GM21737 (cell line): ENCODE measurements at regions not wholly inside any gene's neighbourhood (a gene's known extent, or its start where the extent isn't known, plus 50 kb on each side); places are given as distances from the start of the nearest gene placed in this dataset.
"Not testable (repeated sequence)": the region's sequence is repeated elsewhere in the genome, so short reads cannot be mapped to it uniquely, and the experiment has no call there.

Experiments
- ATAC-seq: cut with Tn5 transposase; IDR thresholded peaks from one replicate; pipeline ENCODE4 v1.9.1; 2021; ENCODE audit warnings: mild to moderate bottlenecking, moderate library complexity; ENCODE audit not compliant: unreplicated experiment

DNA sequence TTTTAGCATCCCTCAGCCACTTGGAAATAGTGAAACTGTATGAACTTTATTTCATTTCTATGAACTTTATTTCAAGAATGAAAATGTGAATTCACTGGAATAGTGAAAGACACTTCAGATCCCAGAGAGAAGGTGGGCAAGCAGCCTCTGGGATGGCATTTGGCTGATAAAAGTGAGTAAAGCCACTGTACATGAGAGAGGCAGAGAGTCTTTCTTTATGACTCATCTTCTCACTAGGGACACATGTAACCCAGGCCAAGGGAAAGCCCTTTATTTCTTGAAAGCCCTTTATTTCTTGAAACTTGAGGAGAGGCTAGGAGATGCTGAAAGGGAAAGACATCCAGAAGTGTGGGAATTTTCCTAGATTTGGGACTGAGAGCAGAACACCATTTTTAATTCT lies 148.9 kb upstream of the SMIM30 start:
- ATAC-seq: no peak

DNA sequence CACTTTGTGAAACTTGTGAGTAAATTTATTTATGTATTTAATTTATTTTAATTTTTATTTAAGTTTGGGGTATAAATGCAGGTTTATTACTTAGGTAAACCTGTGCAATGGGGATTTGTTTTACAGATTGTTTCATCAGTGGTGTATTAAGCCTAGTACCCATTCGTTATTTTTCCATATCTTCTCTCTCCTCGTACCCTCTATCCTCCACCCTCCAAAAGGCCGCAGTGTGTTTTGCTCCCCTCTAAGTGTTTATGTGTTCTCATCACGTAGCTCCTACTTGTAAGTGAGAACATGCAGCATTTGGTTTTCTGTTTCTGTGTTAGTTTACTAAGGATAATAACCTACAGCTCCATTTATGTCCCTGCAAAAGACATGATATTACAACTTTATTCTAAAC lies 145.4 kb upstream of the SMIM30 start:
- ATAC-seq: no peak

DNA sequence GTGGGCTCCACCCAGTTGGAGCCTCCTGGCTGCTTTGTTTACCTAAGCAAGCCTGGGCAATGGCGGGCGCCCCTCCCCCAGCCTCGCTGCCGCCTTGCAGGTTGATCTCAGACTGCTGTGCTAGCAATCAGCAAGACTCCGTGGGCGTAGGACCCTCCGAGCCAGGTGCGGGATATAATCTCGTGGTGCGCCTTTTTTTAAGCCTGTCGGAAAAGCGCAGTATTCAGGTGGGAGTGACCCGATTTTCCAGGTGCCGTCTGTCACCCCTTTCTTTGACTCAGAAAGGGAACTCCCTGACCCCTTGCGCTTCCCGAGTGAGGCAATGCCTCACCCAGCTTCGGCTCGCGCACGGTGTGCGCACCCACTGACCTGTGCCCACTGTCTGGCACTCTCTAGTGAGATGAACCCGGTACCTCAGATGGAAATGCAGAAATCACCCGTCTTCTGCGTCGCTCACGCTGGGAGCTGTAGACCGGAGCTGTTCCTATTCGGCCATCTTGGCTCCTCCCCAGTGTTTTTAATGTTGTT lies 144.9 kb upstream of the SMIM30 start:
- not testable (repeated sequence) for ATAC-seq

DNA sequence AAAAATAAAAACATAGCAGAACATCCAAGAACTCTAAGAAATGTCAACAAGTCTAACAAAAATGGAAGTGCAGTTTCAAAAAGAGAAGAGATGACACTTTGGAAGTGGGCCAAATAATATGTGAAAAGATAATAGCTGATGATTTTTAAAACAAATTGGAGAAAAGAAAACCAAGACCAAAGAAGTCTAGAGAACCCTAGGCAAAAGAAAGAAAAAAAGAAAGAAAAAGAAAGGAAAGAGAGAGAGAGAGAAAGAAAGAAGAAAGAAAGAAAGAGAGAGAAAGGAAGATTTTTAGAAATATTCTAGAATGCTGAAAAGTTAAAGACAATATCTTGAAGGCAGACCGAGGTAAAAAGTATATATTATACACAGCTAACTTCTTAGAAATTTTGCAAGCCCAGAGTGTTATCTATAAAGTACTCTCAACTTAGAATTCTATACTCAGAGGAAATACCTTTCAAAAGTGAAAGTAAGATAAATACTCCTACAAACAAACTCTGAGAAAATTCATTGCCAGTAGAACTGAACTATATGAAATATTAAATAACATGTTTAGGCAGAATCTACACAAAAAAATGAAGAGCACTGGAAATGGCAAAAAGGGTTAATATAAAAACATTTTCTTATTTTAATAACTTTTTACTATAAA lies 138.7 kb upstream of the SMIM30 start:
- no peak for ATAC-seq

DNA sequence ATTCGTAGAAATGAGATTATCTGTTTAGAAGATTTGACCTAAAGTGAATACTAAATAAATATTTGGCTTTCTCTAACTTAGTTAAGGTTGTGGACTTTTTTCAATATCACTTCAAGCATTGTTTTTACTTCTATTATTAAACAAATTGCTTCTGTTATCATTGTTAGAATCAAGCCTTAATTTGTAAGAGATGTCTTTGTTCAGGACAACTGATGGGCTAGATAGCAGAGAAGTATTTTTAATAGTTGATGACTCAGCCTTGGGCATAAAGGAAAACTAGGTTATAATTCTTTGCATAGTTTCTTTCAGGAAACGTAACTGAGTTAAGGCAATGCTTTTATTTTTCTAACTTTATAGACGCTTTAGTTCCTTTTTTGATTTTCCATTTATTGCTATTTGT lies 128.8 kb upstream of the SMIM30 start:
- no peak for ATAC-seq

DNA sequence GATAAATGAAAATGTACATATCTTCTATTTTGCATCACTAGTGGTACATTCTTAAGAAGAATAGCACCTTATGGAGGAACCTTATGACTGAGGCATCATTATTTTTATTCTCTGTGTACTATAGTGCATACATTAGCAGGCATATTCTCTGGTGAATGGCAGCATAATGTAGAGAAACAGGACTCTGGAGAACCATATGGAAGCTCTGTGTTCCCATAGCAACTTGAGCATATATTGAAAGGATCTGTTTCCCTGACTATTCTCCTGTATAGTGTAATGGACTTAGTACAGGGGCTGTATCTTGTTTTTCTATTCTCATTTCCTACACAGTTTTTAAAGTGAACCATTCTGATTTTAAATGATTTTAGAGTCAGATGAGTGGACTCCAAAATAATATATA lies 128.4 kb upstream of the SMIM30 start:
- ATAC-seq: no peak

DNA sequence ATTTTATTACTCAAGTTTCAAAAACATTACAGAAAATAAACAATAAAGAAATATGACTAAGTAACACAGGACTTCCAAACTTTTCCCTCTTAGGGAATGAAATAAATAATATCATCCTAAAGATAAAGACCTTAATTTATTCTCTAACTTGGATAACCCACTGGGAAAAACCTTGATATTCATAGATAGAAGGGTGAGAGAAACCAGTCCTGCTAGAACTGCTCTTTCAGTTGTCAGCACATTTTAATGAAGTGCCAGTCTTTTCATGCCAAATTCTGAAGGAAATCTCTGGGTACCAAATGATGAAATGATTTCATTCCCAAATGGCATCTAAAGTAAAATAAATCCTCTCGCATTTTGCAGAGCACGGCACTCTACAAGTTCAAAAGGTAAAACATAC lies 114.5 kb upstream of the SMIM30 start:
- ATAC-seq: no peak

DNA sequence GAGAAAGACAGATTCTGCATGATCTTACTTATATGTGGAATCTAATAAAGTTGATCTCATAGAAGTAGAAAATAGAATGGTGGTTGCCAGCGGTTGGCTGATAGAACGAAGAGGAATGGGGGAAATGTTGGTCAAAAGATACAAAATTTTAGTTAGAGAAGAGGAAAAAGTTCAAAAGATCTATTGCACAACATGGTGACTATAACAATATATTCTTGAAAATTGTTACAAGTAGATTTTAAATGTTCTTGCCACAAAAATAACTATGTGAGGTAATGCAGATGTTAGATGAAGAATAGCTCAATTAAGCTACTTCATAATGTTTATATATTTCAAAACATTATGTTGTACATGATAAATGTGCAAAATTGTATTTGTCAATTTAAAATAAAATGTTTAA lies 112.3 kb upstream of the SMIM30 start:
- ATAC-seq: no peak

DNA sequence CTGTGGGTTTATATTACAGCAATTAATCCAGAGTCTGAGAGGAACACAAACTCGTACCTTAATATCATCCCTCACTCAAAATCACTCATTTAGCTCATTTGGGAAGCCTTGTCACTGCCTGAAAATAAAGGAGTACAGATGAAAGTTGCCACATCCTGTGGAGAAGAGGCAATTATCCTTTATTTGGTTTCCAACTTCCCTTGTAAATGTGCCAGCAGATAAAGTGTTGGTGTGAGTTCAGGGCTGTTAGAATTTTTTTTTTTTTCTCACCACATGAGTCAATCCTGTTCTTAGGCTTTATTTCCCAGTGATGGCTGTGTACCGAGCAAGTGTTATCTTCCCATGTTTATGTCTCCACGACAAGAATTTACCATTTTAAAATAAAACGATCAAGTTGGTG lies 99.0 kb upstream of the SMIM30 start:
- ATAC-seq: no peak

DNA sequence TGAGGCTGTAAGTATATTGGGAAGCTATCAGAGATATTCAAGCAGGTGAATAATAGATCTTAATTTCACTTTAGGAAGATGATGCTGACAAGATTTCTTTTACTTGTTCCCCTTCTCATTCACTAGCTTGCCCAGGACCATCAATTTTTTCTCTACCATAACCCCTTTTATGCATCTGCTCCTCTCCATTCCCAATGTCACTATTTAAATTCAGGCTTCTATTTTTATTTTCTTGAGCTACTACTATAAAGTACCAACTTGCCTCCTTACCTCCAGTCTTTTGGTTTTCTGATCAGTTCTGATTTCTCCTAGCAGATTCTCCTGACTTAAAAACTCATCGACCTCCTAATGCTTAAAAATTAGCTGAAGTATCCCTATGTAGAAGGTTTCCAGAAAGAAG lies 97.7 kb upstream of the SMIM30 start:
- no peak for ATAC-seq

DNA sequence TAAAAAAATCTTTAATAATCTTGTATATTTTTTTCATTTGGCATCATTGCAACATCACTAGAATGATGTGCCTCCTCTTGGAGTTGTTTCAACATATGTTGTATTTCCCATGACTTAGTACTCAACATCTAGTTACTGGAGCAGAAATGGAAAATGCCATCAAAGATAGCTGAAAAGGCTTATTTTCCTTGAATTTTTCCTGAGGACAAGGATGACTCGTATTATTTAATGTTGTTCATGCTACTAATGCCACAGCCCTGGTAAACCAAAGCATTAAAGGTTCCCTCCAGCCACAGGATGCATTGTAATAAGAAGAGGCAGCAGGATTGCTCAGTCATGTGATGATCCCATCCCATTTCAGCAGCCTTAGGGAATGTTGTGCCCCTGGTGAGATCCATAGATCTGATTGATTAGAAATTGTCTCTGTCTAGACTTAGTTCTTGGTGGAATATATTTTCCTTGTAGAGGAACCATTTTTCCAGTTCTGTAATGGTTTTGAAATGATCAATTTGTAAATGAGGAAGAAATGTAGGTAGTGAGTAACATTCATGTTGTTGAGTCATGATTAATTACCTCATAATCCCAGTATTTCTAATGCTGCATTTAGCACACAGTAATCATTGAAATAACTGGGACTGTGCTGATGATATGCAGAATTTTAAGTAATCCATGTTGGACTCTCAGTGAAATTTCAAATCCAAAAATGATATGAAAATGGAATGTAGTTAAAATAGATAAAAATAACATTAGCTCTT lies 91.3 kb upstream of the SMIM30 start:
- no peak for ATAC-seq

DNA sequence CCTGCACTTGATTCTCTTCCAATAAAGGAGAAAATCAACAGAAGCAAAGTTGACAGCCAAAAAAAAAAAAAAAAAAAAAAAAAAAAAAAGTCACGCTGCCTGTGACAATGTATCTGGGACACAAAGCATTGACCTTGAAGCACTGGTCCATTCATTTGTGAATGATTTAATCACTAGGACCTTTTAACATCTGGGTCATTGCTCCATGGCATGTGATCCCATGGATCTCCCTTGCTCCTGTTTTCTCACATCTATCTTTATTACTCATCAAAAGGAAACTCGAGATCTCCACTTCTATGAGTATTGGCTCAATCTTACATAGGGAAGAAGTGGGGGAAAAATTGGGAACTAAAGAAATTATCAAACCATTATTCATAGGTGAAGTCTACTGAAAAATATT lies 89.6 kb upstream of the SMIM30 start:
- ATAC-seq: no peak

DNA sequence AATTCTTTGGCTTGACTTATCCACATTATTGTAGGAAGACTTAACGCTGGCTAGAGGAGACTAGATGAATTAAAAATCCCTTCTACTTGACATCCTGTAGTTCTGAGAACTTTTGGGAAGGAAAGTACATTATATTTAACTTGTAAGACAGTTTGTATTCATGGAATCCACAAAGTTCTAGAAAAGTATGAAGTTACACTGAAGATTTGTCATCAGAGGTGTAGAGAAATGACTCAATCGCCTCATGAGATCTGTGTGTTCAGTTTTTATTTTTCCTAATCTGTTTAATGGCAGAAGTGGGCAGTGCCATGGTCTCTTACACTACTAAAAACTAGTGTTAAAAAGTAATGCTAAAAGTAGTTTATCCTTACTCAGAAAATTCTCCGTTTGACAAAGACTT lies 89.1 kb upstream of the SMIM30 start:
- ATAC-seq: no peak

DNA sequence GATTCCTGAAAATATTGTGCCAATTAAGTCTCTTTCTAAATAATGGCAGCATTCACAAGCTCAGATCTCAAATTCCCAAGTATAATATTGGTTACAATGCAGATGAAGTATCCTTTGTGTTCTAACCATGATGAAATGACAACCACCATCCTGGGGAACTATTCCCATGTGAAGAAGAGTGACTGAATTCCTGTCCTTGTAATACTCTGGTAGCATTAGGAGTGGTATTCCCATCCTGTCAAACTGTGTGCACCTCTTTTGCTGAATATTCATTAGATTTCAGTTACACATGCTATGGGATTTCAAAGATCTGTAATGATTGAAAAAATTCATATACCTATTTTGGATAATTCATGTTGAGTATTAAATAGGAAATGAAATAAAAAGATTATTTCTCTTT lies 86.1 kb upstream of the SMIM30 start:
- ATAC-seq: no peak

DNA sequence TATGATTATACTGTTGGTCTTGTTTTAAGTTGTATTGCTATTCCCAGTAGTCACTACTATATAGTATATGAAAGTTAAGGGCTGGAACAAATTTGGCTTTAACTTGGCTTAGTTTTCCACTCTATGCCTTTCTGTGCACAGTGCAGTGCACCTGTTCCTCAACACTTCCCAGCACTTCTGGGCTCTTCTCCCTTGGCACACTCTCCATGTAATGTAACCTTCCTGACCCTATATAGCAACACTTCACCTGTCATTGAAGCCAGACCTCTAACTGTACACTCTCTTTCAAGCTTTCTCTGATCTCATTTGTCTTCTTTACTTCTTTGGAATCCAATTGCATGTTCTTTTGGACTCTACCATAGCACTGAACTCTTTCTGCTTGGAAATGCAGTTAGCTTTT lies 83.9 kb upstream of the SMIM30 start:
- no peak for ATAC-seq

DNA sequence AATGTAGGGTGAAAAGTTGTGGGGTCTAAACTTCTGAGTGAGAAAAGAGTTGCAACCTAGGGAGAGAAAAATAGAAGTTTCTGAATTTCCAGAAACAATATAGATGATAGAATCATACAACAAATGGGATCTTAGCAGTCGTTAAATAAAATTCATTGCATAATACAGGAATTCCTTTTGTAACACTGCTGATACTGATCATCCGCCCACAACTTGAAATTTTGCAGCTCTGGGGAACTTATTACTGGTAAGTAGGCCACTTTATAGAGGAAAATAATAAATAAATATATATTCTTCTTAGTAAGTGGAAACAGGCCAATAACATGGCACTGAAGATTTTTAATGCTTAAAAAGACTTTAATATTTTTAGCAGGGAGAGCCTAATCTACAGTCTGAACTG lies 81.9 kb upstream of the SMIM30 start:
- no peak for ATAC-seq

DNA sequence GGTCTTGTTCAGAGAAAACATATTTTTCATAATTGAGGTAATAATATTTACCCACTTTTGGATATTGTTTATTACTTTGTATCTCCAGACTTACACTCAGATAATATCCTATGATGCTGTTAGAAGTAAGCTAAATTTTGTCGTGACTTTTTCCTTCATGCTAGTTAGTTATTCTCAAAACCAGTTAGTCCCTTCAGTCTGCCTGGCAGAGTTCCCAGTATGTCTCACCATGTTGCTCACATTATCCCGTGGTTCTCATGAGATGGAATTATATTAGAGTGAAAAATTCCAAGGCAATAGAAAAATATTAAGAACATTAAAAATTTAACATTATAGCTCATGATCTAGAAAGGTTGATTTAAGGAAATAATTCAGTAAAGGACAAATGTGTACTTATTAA lies 81.5 kb upstream of the SMIM30 start:
- ATAC-seq: no peak

DNA sequence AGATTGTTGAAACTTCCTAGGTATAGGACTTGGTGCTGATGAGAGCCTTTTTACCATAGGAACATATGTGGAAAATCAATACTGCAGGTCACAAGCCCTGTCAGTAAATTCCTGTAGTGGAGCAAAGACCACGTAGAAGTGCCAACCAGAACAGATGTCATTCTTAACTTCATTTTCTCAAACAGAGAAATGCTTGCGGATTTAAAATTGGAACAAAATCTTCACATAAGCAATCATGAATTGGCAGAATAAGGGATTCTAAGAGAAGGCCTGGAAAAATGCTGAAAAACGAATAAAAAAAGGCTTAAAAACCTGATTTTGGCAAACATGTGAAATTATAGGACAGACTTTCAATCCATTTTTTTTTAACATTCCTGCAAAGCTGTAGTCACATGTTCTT lies 80.8 kb upstream of the SMIM30 start:
- ATAC-seq: no peak

DNA sequence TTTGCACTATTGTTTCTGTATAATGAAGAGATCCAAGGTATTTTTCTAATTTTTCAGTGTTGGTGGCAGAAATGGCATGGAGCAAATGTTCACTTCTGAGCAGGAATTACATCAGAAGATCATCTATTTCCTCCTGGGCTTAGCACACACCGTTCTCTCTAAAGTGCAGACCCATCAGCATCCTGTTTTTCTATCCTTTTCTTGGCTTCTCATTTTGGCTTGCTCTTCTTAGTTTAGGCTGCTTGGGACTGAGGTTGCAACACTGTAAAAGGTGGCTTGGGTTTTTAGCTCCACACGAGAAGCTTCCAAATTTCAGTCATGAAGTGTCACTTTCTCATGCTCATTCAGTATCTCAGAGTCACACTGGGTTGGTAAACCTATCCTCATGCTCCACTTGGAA lies 79.9 kb upstream of the SMIM30 start:
- no peak for ATAC-seq

DNA sequence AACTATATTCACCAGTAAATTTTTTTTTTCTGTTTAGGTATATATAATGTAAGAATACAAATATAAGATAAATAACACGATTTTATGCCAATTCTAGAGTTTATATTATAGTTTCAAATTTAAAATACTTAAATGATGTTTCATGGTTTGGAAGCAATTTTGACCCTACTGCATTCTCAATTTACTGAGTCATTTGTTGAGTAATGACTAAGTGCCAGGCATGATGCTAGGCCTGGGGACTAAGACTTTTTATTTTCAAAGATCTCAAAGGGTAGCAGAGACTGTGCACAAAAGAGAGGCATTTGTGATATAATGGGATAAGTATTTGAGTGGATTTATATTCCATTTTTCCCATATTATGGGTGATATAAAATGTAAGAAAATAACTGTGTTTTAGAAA lies 78.9 kb upstream of the SMIM30 start:
- ATAC-seq: no peak

DNA sequence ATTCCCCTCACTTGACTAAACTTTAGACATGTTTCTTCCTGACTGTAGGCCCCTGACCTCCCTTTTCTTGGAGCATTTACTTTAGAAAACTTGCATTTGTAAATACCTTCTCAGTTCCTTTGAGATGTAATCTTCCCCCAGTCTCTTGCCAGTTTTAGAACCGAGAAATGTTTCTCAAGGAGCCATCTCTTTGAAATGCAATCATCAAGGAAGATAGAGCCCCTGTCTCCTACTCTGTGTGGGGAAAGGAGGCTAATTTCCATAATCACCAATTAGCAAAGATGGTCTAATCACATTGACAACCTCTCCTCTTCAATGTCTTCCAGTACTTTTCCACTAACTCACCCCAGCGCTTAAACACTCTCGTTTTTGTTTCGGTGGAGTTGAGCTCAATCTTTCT lies 70.0 kb upstream of the SMIM30 start:
- ATAC-seq: no peak

DNA sequence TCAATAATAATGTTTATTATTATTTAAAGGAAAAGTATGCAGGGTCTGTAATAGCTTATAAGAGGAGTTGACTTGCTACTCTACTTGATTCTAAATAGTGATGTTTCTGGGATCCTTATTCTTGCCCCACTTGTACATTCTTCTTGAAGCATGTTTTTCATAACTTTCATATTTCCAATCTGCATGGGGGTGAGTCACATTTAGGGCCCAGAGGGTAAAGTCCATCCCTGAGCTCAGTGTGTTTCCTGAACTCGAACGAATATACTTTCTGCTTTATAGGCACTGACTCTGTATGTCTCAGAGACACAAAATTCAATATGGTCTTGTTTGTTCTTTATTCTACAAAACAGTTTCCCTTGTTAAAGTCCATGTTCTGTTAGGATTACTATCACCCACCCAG lies 61.0 kb upstream of the SMIM30 start:
- ATAC-seq: no peak

DNA sequence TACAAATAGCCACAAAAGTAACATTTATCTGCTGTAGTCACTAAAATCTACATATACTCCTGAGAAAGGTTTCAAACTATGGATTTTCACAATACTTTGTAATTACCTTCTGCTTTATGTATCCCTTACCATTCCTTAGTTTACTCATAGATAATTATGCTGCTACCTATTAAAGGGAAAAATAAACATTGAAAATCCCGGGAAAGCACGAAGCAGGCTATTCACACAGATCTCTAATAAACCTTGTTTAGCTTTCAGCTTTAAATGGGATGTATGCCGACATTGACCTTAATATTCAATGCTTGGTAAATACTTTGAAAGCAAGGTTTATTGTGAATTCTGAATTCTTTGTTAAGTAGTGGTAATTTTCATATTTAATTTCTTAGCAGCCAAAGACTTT lies 58.5 kb upstream of the SMIM30 start:
- no peak for ATAC-seq
